Ishikawa (cell line): ENCODE measurements at regions not wholly inside any gene's neighbourhood (a gene's known extent, or its start where the extent isn't known, plus 50 kb on each side); places are given as distances from the start of the nearest gene placed in this dataset.

Experiments used
- CREB1 ChIP-seq: IDR thresholded peaks from 2 replicates; pipeline ENCODE4 v1.6.1; 2012; ENCODE audit warnings: low read depth
- EGR1 ChIP-seq: IDR thresholded peaks from 2 replicates; pipeline ENCODE4 v1.6.1; 2012
- EP300 ChIP-seq: IDR thresholded peaks from 2 replicates; pipeline ENCODE4 v1.6.1; 2012; ENCODE audit warnings: borderline replicate concordance
- TCF12 ChIP-seq: IDR thresholded peaks from 2 replicates; pipeline ENCODE4 v1.6.1; 2012; ENCODE audit warnings: low read depth

DNA sequence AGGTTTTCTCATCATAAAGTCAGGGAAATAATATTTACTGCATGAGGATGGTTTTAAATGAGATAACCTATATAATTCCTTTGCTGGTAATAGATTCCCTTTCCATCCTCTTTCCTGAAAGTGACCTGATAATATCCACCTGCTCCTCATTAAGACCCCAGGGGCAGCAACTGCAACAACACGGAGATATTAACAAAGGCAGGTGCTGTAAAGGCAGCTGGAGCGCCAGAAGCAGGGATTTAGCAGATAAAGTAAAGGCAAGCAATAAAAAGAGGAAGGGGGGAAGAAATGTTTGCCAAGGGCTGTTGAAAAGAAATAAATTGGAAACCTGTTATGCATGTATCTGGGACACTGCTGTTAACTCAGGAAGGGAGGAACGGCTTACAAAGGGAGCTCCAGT lies 472.6 kb upstream of the KLHL29 start:
- TF ChIP-seq CREB1 (no peak), EP300 (no peak), EGR1 (no peak), TCF12 (no peak)
